D721Med (cell line): ENCODE measurements at regions not wholly inside any gene's neighbourhood (a gene's known extent, or its start where the extent isn't known, plus 50 kb on each side); places are given as distances from the start of the nearest gene placed in this dataset.

Experiments used
- DNase-seq: peaks from one replicate; pipeline ENCODE4 v3.0.0; 2011; ENCODE audit warnings: low spot score; ENCODE audit not compliant: insufficient read length
- FAIRE-seq: peaks from 2 replicates; lab custom pipeline; 2011; peaks lifted over from hg19 to GRCh38; lab: Jason Lieb, UNC
- TF ChIP-seq, protein P1 (sequence below): IDR thresholded peaks from 2 replicates; pipeline ENCODE4 v1.5.1; 2012; ENCODE audit warnings: mild to moderate bottlenecking, control low read depth; ENCODE audit not compliant: insufficient read depth; ENCODE audit errors: missing control alignments

DNA sequence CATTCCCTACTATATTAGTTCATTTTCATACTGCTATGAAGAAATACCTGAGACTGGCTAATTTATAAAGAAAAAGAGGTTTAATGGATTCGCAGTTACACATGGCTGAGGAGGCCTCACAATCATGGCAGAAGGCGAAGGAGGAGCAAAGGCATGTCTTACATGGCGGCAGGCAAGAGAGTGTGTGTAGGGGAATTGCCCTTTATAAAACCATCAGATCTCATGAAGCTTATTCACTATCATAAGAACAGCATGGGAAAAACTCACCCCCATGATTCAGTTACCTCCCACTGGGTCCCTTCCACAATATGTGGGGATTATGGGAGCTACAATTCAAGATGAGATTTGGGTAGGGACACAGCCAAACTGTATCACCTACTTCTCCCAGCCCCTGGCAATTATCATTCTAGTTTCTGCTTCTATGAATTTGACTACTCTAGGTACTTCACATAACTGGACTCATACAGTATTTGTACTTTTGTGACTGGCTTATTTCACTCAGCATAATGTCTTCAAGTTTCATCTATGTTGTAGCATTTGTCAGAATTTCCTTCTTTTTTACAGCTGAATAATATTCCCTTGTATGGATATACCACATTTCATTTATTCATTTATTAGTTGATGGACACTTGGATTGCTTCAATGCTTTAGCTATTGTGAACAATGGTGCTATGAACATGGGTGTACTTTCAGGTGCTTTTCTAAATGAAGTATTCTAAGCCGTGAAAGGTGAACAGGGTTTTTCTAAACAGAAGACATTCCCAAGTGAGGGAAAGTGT is 219.5 kb upstream of the NUDT4 start:
- TF ChIP-seq, protein P1, sequence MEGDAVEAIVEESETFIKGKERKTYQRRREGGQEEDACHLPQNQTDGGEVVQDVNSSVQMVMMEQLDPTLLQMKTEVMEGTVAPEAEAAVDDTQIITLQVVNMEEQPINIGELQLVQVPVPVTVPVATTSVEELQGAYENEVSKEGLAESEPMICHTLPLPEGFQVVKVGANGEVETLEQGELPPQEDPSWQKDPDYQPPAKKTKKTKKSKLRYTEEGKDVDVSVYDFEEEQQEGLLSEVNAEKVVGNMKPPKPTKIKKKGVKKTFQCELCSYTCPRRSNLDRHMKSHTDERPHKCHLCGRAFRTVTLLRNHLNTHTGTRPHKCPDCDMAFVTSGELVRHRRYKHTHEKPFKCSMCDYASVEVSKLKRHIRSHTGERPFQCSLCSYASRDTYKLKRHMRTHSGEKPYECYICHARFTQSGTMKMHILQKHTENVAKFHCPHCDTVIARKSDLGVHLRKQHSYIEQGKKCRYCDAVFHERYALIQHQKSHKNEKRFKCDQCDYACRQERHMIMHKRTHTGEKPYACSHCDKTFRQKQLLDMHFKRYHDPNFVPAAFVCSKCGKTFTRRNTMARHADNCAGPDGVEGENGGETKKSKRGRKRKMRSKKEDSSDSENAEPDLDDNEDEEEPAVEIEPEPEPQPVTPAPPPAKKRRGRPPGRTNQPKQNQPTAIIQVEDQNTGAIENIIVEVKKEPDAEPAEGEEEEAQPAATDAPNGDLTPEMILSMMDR: no peak
- DNase-seq (no peak), FAIRE-seq (no peak)

DNA sequence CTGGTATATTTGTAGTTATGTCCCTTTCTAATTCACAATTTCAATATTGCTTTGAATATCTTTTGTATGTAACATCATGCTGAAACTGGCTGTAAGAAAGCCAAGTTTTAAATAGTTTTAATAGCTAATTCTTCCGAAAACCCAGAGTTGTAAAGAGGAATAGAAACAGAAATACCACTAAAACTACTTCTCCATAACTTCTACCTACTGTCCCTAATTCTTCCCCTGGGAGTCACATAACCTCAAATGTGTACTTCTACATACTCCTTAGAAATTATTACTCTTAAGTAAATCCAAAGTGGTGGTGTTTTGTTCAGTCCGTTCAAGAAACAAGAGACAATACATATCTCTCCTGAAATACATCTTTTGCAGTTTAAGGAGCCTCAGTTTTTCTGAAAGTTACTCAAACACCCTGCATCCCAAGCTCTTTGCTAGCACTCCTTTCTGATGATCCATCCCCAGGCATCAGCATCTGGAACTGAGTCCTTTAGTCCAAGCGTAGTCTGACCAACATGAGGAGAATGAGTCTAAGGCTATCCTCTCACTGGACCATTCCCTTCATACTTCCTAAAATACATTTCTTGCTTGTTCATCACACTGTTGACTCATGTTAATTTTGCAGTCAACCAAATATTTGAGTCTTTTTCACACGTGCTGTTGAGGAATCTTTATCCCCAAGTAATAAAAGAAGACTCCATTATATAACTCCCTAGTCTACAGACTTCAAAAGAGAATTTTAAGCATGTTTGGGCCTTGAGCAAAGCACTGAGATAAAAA is 214.3 kb upstream of the NUDT4 start:
- no peak for FAIRE-seq
- TF ChIP-seq, protein P1: no peak
- no peak for DNase-seq

DNA sequence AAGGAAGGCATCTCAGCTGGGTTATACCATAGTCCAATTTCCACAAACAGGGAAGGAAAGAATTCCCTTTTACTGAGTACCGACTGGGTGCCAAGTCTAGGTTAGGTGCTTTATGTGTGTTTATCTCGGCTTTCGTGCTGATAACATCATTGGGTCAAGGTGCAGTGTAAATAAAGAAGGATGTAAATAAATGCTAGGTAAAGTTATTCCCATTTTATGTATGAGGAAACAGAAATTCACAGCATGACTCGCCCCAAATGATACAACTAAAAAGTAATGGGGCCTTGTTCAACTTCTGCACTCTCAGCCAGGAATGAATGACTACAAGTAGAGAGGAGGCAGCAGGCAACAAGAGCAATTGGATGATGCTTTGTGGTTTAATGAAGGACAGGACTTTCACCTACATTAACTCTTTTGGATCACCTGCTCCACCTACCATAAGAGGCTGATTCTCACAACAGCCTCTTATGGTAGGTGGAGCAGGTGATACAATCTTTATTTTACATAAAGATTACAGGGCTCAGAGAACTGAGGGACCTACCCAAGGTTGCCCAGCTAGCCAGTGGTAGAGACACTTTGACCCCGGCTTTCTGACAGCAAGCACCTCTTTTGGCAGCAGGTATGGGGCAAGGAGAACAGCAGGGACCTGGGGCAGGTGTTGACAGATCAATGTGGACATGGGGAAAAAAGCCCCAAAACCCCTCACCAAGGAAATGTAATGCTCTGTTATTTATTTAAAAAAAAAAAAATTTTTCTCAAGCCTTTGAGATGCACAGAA is 213.4 kb upstream of the NUDT4 start:
- no peak for FAIRE-seq
- DNase-seq: no peak
- TF ChIP-seq, protein P1: no peak

DNA sequence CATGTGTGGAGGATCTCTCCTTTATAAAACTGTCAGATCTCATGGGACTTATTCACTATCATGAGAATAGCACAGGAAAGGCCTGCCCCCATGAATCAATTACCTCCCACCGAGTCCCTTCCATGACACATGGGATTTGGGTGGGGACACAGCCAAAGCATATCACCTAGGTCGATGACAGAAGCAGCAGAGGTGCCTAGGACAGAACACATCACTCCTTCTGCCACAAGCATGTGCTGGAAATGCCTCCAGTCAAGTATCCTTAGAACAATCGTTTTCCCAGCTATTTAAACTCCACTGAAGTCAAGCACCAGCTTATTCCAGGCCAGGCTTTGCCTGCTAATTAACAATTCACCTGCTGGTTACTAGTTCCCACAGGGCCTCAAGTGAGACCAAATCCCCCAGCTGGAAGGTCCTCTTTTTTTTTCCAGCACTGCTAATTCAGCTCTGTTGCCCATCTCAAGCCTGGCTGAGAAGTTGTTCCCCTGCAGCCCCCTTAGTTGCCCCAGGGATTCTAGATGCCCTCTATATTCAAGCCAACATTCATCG is 212.3 kb upstream of the NUDT4 start:
- FAIRE-seq: no peak
- TF ChIP-seq, protein P1: no peak
- no peak for DNase-seq

DNA sequence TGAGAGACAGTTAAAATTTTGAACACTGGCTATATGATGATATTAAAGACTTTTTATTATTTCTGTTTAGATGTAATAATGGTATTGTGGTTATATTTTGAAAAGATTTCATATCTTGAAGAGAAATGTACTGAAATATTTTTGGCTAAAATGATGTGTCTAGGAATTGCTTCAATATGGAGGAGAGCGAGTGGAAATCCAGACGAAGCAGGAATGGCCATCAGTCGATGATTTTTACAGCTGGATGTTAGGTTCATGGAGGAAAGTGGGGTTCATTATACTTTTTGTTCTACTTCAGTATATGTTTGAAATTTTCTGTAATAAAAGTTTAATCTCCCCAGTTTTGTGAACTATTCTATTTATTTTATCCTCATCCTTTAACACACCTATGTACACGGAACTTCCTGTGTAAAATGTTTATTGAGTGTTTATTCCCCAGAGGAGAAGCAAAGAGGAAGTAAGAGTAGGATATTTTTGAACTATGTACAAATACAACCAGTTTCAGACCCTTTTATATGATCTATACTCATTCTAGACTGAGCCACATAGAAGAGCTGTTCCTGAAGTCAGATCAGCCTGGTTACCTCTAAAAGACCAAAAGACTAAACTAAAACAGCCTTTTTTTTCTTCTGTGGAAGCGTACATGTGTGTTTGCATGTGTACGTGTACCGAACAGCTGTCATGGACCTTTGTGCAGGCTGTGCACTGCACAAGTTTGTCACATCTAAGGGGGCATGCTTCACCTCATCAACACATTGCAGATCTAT is 211.0 kb upstream of the NUDT4 start:
- DNase-seq (no peak), FAIRE-seq (no peak)
- TF ChIP-seq, protein P1: no peak

DNA sequence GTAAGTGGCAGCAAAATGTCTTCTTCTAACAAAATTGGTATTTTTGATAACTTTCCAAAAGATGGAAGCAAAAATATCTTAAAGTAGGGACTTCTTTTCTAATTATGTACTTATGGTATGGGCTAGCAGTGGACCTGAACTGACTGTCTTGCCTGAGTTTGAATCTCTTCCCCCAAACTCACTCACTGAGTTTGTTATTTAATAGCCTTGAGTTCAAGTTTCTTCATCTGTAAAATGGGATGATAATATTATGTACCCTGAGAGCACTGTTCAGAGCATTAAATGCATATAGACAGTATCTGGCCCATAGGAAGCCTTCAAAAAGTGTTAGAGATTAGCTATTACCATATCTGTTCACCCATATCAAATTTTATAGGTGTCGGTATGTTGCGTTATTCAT is 210.4 kb upstream of the NUDT4 start:
- FAIRE-seq (no peak), DNase-seq (no peak)
- TF ChIP-seq, protein P1: no peak
